ENCODE measurements at regions not wholly inside any gene's neighbourhood (a gene's known extent, or its start where the extent isn't known, plus 50 kb on each side); places are given as distances from the start of the nearest gene placed in this dataset.

DNA sequence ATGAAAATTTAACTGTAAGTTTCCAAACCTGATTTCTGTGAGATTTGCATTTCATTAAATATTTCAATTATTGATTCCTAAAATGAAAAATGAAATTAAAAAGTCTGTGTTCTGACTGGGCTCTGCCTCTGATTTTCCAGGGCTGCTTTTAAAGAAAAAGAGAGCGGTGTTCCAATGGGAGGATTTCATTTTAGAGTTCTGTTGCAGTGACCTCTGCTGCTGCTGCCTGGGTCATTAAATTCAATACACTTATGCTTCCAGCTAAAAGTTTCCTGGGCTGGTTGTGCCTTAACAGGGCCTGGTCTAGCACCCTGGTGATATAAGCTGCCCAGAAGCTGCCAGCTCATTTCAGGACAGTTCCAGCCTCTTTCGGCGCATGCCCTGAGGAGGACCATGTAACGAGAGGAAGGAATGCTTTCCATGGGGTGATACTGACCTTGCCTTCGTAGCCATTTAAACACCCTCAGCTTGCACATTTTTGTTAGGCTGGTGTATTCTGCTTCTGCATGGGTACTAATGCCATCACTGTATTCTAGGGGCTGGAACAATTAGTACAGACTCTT is 93.3 kb downstream of the TMEM174 start:
- no peak for DNase-seq (ENCODE audit: low read depth)

DNA sequence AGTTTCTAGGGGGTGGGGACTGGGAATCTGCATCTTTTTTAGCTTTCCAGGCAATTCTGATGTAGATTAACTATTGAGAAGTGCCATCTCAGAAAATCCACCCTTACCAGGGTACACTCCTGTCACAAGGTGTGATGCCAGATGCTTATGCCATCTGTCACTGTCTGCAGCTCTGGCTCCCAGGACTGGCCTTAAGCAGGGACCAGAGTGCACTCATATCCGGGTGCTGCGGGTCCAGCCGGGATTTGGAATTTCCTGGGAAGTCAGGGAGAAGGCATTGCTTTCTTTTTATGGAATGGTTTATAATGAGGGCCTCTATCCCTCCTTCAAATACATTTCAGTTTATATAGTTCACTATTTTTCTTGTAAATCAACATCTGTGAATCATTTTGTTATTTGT is 92.6 kb downstream of the TMEM174 start:
- no peak for DNase-seq (ENCODE audit: low read depth)

DNA sequence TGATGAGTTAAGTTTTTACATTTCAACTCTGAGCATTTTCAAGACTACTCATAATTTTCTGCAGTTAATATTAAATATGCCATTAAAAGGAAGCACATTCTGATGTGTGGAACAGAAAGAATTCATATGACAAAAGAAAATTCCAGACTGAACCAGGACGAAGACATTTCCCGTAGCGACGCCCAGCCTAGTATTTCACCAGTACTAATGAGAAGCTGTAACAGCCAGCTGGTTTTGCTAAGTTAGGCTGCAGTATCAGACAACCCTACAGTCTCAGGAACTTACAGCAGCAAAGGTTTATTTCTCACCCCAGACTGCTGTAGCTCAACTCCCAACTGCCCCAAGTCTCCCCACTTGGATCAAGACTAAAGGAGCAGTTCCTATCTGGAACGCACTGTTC is 91.6 kb downstream of the TMEM174 start:
- DNase-seq (ENCODE audit: low read depth): no peak

DNA sequence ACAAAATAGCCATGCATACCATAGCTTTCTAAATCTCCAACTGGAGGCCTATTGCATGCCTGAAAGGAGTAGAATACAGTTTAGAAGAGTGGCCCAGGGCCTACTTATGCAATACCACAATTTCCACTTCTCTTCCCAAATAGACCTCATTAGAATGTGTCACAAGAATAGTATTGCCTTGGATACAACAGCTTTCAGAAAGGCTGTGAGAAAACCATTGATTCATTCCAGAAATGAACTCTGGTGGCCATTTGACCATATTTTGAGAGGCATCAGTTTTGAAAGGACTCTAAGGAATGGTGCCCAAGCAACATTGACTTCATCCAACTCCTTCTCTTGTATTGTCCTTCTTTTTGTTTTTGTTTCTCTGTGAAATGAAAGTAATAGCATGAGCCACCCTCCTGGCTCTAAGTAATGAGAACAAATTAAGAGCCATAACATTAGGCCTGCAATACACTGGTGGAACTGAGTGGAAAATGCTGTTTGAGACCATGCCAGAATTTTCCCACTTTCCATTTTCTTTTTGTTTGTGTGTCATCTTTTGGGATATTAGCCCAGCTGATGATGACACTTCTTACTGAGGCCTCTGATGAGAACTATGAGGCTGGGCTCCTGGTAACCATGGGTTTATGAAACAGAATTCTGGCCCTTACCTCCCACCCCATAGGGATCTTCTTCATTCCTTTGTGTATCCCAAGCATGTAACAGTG is 90.2 kb downstream of the TMEM174 start:
- DNase-seq (ENCODE audit: low read depth): no peak

DNA sequence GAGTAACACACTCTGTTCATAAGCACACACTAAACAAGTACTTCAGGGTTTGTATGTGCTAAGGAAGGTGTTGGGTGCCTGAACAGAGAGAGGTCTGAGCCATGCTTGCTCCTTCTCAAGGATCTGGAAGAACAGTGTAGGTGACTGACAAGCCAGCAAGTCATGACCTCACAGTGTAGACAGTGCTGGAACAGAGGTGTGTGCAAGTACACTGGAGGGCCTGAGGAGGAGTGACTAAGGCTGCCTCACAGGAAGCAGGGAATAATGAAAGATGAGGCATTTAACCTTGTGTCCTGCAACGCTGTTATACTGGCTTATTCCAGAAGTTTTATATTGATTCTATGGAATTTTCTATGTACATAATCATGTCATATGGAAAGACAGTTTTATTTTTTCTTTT is 83.9 kb downstream of the TMEM174 start:
- no peak for DNase-seq (ENCODE audit: low read depth)

DNA sequence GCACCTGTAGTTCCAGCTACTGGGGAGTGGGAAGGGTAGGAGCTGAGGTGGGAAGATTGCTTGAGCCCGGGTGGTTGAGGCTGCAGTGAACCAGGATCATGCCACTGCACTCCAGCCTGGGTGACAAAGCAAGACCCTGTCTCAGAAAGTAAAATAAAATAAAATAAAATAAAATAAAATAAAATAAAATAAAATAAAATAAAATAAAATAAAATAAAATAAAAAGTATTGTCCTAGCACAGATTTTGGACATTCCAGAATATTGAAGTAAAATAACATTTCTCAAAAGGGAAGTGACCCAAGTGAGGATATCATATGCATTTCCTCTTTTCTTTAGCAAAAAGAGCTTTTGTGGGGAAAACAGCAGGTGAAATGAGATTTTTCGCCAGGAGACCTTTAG is 83.5 kb downstream of the TMEM174 start:
- DNase-seq (ENCODE audit: low read depth): no peak

DNA sequence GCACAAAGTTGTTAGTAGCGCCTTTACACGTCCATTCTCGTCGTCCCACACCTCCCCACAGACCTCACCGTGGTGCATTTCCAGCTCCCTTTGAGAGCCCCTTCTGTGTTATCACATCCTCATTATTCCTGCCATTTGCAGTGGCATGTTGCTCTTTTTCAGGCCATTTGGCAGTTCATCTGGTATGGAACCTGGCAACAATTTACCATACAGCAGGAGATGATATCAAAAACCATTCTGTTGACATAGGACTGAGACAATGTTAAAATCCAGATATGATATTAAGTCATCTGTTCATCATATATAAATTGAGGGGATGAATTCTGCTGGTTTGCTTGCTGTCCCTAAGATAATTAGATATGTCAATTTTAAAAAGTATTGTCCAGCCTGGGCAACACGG is 83.0 kb downstream of the TMEM174 start:
- no peak for DNase-seq (ENCODE audit: low read depth)

DNA sequence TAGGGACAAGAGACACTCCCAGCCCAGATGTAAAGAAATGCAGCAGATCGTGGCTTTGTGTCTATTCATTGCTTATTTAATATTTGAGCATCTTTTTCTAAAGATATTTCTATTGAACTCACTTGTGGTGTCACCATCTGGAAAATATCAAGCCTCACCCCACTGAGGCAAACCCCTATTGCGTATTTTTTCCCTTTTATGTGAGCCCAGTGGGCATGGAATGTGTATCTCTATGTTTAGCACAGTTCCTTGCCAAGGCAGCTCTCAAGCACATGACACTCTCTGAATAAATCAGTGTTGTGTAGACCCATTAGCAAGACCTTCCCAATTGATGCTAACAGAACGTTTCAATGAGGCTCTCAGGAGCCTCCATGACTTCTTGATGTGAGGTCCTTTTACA is 81.6 kb downstream of the TMEM174 start:
- no peak for DNase-seq (ENCODE audit: low read depth)

DNA sequence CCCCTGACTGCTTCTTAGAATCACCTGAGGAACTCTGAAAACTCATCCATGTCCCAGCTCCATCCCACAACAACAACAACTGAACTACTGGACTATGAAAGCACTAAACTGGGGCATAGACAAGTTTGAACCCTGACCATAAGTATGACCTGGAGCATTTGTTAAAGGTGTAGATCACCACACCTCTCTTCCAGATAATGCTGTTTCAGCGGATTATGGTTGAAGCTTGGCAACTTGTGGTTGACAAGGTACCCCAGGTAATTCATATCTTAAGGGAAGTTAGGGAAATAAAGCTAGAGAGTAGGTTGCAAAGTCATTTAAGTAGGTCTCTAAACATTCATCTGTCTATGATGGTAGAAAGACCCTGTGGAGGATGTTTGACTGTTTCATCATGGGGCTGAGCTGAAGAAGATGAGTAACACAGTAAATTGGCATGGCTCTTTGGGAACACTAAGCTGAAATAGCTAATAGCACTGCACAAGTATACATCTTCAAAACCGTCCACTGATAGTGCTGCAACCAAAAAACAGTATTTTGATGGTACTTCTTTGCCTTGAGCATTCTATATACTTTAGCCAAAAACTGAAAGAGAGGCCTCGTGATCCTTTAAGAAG is 80.2 kb downstream of the TMEM174 start:
- no peak for DNase-seq (ENCODE audit: low read depth)

DNA sequence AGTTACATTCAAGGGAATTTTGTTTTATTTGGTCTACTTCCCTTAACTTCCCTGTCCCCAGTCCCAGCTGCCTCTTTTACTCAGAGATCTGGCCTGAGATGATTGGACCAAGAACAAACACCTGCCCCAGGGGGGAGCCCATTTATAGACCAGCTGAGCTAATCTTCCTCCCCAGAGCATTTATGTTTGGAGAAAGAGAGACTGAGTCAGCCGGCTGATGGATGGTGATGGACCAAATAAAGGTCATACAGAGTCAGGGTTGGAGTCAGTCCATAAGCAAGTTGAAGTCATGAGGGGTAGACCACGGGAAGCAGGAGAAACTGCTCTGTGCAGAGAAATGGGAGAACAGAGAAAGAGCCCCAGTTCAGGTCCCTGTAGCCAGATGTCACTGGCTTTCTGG is 77.7 kb downstream of the TMEM174 start:
- DNase-seq (ENCODE audit: low read depth): no peak

DNA sequence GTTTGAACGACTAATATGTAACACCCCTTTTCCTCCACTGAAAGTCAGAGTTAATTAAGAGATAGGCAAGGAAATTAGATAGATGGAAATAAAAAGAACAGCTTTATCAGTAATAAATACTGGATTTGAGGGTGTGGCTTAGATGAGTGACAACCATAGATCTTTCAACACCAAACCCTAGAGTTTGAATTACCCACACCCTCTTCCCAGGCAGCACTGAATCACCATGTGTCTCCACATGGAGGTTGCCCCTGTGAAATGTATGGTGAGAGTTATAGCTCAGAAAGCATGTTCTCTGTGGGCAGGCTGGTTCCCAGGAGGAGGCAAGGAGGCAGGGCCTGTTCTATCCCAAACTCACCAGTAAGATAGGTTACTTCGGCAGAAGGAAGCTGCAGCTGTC is 69.7 kb downstream of the TMEM174 start:
- DNase-seq (ENCODE audit: low read depth): no peak

DNA sequence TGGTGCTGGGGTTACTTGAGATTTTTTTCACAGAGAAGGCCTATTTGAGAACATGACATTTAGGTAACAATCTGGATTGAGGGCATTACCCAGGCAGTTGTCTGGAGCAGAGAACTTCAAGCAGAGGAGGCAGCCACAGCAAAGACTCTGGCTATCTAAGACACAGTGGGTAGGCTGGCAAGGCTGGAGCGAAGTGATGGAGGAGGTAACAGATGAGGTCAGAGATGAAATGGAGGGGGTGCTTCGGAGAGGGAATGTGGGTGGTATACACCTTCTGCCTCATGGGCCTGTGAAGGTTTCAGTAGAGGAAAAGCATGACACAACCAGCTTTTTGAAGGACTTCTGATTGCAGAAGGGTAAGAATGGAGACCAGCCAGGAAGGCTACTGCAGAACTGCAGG is 65.9 kb downstream of the TMEM174 start:
- DNase-seq (ENCODE audit: low read depth): no peak

DNA sequence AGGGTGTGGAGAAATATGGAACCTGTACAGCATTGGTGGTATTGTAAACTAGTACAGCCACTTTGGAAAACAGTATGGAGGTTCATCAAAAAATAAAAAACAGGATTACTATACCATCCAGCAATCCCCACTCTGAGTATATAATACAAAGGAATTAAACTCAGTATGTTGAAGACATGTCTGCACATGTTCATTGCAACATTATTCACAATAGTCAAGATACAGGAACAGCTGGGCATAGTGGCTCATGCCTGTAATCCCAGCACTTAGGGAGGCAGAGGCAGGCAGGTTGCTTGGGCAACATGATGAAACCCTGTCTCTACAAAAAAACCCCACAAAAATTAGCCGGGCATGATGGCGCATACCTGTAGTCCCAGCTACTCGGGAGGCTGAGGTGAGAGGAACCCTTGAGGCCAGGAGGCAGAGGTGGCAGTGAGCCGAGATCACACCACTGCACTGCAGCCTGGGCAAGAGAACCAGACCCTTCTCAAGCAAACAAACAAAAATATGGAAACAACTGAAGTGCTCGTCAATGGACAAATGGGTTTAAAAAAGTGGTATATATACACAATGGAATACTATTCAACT is 63.6 kb downstream of the TMEM174 start:
- DNase-seq (ENCODE audit: low read depth): no peak

DNA sequence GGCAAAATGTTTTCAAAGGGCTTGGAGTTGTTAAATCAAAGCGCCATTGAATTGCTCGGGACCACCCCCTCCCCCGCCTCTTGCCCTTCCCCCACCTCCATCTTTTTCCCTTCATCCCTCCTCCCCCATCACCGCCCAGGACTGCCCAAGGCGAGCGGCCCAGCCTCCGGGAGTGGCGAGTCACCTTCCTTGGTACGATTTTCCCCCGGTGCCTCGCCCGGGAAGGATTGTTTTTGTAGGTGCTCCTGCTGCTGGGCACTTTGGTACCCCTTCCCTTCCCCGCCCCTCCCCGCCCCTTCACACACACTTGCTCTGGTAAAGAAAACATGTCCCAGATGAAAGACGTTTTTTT is 61.2 kb downstream of the TMEM174 start:
- DNase-seq (ENCODE audit: low read depth): no peak

DNA sequence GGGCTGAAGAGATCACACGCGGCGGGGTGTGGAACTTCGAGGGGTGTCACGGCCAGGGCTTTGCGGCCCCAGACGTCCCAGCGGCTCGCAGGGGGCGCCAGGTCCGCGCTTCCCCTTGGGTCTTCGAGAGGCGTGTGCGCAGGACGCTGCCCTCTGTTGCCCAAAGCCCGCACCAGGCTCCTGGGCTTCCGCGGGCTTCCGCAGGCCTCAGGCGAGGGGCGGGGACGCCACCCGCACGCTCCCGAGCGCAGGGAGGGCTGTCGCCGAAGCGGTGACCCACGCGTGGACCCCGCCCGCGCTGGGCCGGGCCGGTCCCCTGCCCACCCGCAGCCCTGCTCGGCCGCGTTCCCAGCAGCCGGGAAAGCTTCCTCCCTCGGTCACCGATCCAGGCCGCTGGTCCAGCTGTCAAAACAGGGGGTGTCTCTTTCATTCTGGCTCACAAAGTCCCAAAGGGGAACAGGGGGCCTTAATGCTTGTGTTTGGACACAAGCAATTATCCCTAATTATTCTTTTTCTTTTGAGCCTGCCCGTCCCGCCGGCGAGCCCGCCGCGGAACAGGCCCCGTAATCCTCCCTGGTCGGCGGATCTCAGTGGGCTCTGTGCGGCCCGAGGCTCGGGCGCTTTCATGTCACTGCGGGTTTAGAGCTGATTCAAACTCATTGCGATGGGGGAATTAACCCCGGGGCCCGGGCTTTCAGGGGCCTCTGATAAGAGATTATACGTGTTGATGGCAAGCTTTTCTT is 60.6 kb downstream of the TMEM174 start:
- no peak for DNase-seq (ENCODE audit: low read depth)

DNA sequence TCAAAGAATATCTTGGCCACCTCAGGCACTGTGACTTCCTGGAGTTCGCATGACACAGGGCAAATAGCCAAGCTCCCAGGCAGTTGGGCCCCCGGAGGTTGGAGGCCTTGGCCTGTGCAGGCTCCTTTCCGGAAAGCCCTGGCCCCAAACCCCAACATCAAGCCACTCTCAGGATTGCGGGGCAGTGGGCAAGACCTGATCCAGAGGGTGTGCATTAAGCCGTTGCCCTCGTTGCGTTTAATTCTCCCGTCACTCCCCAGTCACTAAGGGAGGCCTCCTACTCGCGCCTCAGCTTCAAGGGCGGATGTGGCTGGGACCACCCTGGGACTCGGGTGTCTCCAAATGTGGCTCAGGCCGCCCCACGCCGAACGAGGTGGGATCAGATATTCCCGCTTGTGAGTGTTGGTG is 60.1 kb downstream of the TMEM174 start:
- no peak for DNase-seq (ENCODE audit: low read depth)

DNA sequence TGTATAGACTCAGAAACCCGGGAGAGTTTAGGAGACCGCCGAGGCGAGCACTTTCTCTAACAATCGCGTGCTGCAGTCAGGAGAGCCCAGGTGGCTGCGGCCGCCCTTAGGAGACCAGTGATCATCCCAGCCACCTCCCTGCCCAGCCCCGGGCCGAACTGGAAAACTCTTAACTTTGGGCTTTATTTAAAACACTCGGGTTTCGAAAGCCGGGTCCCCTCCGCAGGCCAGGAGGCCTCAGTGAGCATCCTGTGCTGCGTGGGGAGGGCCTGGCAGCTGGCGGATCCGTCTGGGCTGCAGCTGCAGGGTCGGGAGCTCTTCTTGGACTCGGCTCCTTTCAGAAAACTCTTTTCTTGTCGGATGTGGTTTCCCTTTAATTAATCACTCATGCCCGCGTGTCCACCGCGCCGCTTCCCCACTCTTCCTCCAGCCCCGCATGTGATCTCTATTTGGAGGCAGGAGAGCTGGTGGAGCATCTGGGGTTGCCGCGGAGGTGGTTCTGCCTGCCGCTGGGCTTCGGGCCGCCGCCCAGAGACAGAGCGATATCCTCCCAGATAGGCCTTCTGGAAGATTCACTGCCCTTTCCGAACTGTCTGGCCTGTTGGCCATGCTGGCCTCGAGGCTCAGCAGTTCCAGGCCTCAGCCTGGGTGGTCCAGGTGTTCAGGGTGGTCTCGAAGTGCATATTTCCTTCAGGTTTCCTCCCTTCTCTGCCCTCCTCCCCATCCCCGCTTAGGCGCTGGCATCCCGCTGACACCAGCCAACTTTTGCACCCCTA is 59.5 kb downstream of the TMEM174 start:
- DNase-seq (ENCODE audit: low read depth): no peak

DNA sequence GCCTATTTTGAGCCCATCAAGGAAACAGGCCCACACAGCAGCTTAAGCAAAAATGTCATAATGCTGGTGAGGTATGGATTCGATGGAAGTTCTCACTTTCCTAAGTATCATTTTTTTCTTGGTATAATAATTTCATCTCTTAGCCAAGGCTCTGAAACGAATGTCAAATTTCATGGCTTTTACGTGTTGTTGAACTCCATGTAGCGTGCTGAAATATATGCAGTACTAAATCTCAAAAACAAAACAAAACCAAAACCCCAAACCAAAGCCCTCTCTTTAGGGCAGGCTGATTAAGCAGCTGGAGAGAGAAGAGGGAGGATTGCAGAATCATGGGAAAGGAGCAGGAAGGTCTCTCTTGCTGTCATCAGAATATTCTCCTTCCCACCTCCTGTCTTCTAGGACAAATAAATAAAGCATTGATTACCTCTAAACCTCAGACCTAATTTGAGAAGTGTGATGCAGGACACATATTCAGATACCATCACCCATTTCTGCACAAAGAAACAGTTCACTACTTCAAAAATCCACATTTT is 58.3 kb downstream of the TMEM174 start:
- DNase-seq (ENCODE audit: low read depth): no peak

DNA sequence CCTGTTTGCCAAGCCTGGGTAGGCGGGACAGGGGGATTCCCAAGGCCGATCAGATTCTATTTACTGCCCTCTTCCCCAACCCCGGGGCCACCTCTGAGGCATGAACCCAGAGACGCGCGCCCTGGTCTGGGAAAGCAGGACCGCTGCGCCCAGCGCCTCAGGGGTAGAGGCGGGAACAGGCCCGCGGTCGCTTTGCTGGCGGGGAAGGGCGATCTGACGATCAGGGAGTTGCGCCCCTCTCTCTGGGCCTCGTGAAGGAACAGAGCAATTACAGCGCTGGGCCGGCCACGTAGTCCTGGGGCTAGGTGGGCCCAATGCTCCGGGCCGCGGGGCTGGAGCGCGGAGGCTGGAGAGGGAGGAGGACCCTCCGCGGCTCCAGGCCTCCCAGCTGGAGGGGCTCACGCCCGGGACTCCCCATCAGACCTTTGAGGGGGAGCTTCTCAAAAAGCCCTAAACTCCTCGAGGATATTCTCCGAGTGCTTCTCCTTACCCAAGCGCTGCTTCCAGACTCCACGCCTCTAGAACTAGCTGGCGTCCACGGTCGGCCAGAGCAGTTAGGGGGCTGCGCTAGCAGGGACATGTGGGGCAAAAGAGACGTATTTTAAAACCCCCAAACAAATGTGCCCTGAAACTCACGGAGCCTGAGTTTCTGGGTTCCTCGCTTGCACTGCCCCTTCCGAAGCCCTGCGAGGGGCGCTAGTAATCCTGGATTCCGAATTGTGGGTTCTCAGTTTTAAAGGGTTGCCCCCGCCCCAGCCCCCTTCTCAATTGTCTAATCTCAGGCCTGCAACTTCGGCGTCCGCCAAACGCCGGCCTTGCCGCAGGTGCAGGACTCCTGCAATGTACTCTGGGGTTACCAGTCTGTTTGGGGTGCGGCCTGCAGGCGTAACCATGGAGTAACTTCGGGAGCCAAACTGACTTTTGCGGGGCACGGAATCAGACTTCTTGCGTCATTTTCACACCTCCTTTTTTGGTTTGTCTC is 57.6 kb downstream of the TMEM174 start:
- DNase-seq (ENCODE audit: low read depth): no peak

DNA sequence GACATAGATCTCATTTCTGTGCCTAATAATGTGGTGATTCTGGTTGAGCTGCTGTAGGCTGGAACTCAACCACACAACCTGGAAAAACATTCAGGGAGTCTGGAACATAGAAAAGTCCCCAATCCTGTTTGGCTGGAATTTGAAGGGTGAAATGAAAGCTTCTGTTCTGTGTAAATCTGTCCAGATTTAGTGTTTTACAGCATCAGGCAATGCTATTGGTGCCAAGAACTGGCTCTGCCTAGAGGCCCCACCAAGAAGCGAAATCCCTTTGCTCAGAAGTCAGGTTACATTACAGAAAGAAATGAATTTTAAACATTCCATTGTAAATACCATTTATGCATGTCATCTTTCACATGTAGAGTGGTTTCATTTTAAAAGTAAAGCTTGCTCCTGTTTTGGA is 56.3 kb downstream of the TMEM174 start:
- no peak for DNase-seq (ENCODE audit: low read depth)

DNA sequence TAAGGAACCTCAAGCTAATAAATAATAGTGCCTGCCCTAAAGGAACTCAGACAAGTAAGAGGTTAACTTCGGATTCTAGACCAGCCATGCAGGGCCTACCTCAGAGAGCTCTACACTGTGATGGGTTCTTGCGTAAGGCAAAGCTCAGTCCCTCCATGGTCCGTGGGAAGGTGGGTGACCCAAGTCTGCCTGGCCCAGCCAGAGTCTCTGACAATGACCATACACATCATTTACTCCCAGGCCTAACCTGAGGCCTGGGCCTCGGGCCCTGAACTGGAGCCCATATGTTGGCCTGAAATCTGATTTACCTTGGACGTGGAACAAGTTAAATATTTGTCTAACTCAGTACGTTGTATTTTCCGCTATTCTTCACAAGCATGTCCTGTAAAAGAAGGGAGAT is 55.1 kb downstream of the TMEM174 start:
- no peak for DNase-seq (ENCODE audit: low read depth)
